CD14-positive monocyte (primary cell): ENCODE measurements at regions not wholly inside any gene's neighbourhood (a gene's known extent, or its start where the extent isn't known, plus 50 kb on each side); places are given as distances from the start of the nearest gene placed in this dataset.

Experiments
- DNase-seq, 3 donors: peaks; one replicate each; pipeline ENCODE4 v3.0.0-alpha.2; 2011 to 2022
- H2AFZ ChIP-seq: 2 replicates; pipeline ENCODE4 v1.6.0; 2012; ENCODE audit warnings: mild to moderate bottlenecking, low read depth, low read length, inconsistent platforms; ENCODE audit not compliant: insufficient read depth, poor library complexity, severe bottlenecking
- H3K27ac ChIP-seq, 2 donors: 1 replicate in 1 of 2; 2 replicates in 1 of 2; pipeline ENCODE4 v1.5.1; 2012 to 2013; ENCODE audit warnings: low read length in 2 of 2, control low read depth in 1 of 2, inconsistent platforms in 1 of 2, low read depth in 1 of 2, mild to moderate bottlenecking in 1 of 2
- H3K27me3 ChIP-seq, 2 donors: one replicate each; pipeline versions ENCODE4 v1.6.0 to v1.6.1; 2011 to 2013; ENCODE audit warnings: low read length in 2 of 2; ENCODE audit not compliant: control insufficient read depth in 2 of 2, insufficient read depth in 2 of 2
- H3K36me3 ChIP-seq, 2 donors: replicated peaks in 1 of 2; 1 replicate in 1 of 2; 2 replicates in 1 of 2; pipeline versions ENCODE4 v1.5.1 to v1.6.1; 2012 to 2013; ENCODE audit warnings: low read length in 2 of 2, control low read depth in 1 of 2, inconsistent platforms in 1 of 2, mild to moderate bottlenecking in 1 of 2; ENCODE audit not compliant: insufficient read depth in 2 of 2, control insufficient read depth in 1 of 2
- H3K4me1 ChIP-seq, 2 donors: 1 replicate in 1 of 2; 2 replicates in 1 of 2; pipeline versions ENCODE4 v1.5.1 to v1.6.1; 2012 to 2013; ENCODE audit warnings: low read length in 2 of 2, control low read depth in 1 of 2, inconsistent platforms in 1 of 2, mild to moderate bottlenecking in 1 of 2, moderate library complexity in 1 of 2; ENCODE audit not compliant: insufficient read depth in 2 of 2, control insufficient read depth in 1 of 2
- H3K4me2 ChIP-seq: replicated peaks from 2 replicates; pipeline ENCODE3; 2012; ENCODE audit warnings: low read length, moderate library complexity, mild to moderate bottlenecking; ENCODE audit not compliant: poor library complexity, severe bottlenecking; ENCODE audit errors: extremely low read depth
- H3K4me3 ChIP-seq, 3 experiments: fragments of 200-600 bp in 1 of 3; sonication (generic) in 1 of 3; replicated peaks in 1 of 3; 1 replicate in 2 of 3; 2 replicates in 1 of 3; pipeline ENCODE4 v1.5.1; 2011 to 2013; ENCODE audit warnings: low read length in 3 of 3, mild to moderate bottlenecking in 3 of 3, control low read depth in 2 of 3, low read depth in 2 of 3, inconsistent platforms in 1 of 3, moderate library complexity in 1 of 3
- H3K79me2 ChIP-seq: 2 replicates; pipeline ENCODE4 v1.6.0; 2012; ENCODE audit warnings: mild to moderate bottlenecking, control low read depth, inconsistent platforms, low read length, moderate library complexity; ENCODE audit not compliant: insufficient read depth
- H3K9ac ChIP-seq: 2 replicates; pipeline ENCODE4 v1.6.0; 2017; ENCODE audit warnings: low read length, mild to moderate bottlenecking; ENCODE audit not compliant: insufficient read depth, poor library complexity, severe bottlenecking
- H3K9me3 ChIP-seq, 2 donors: replicated peaks in 1 of 2; 1 replicate in 1 of 2; 2 replicates in 1 of 2; pipeline versions ENCODE4 v1.5.1 to v1.6.1; 2012 to 2013; ENCODE audit warnings: low read length in 2 of 2, control low read depth in 1 of 2; ENCODE audit not compliant: control insufficient read depth in 1 of 2, insufficient read depth in 1 of 2
- H4K20me1 ChIP-seq: 2 replicates; pipeline ENCODE4 v1.6.0; 2012; ENCODE audit warnings: mild to moderate bottlenecking, low read length, control low read depth, moderate library complexity; ENCODE audit not compliant: insufficient read depth
- H3K27ac Mint-ChIP-seq, 7 donors: one replicate each; pipeline ENCODE4 v1.8.0; 2020; ENCODE audit warnings: mild to moderate bottlenecking in 7 of 7, mixed read lengths in 7 of 7, moderate library complexity in 6 of 7, inconsistent platforms in 2 of 7
- H3K27me3 Mint-ChIP-seq, 3 donors: one replicate each; pipeline ENCODE4 v1.8.0; 2021 to 2022; ENCODE audit warnings: low read depth in 3 of 3, mild to moderate bottlenecking in 3 of 3, mixed read lengths in 3 of 3, moderate library complexity in 3 of 3, inconsistent platforms in 1 of 3
- H3K36me3 Mint-ChIP-seq, 2 donors: one replicate each; pipeline ENCODE4 v1.8.0; 2020; ENCODE audit warnings: mixed read lengths in 2 of 2, inconsistent platforms in 1 of 2, mild to moderate bottlenecking in 1 of 2
- H3K4me1 Mint-ChIP-seq: one replicate; pipeline ENCODE4 v1.8.0; 2020; ENCODE audit warnings: mild to moderate bottlenecking, mixed read lengths
- H3K4me3 Mint-ChIP-seq, 2 donors: one replicate each; pipeline ENCODE4 v1.8.0; 2020; ENCODE audit warnings: mild to moderate bottlenecking in 2 of 2, mixed read lengths in 2 of 2, moderate library complexity in 1 of 2
- H3K9me3 Mint-ChIP-seq, 7 donors: one replicate each; pipeline ENCODE4 v1.8.0; 2020 to 2022; ENCODE audit warnings: mixed read lengths in 7 of 7, mild to moderate bottlenecking in 6 of 7, moderate library complexity in 6 of 7, inconsistent platforms in 2 of 7
- CTCF ChIP-seq: fragments of 200-600 bp; IDR thresholded peaks from one replicate; pipeline ENCODE4 v1.8.0; 2022; ENCODE audit warnings: antibody characterized with exemption, mild to moderate bottlenecking
- WGBS: methylation state at CpG from one replicate; pipeline ENCODE4 v1.1.5; 2013; ENCODE audit warnings: missing lambda C conversion rate; ENCODE audit not compliant: insufficient coverage; 5-methylcytosine and 5-hydroxymethylcytosine counted together
- intact Hi-C, 2 donors: fragments of 100-400 bp; cut with micrococcal nuclease; formaldehyde crosslinking; loops; one replicate each; pipeline versions ENCODE4 v1.15.0 to v1.15.1; 2023

DNA sequence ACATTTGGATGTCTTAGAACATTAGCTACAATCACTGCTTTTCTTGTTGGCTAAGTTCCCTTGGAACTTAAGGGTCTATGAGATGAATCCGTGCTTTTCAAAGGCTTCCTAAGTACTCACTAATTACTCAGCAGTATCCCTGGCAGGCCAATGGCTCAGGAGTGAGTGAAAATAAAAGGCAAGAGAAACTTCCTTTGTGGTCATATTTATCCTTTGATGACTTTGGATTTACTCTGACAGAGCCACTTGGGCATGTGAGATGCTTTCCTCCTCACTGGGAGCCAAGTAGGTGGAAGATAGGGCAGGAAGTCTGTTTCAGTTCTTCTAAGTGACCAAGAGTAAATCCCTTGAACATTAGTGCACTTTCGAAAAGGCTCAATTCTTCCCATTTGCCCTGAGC is 224.3 kb upstream of the FOXA2 start:
- H3K4me3 Mint-ChIP-seq, result no peak overlapping the region
- H2AFZ ChIP-seq, result no peak overlapping the region
- H3K9me3 ChIP-seq, result no peaks in the 10 kb centered on the region
- 100% methylated on average over 1 of the region's 2 CpGs for WGBS
- no peaks in the 10 kb centered on the region for H3K4me1 ChIP-seq
- no peaks in the 10 kb centered on the region for H3K4me1 Mint-ChIP-seq
- H3K79me2 ChIP-seq, result no peaks in the 10 kb centered on the region
- no peaks in the 10 kb centered on the region for H3K36me3 ChIP-seq
- no peak overlapping the region for H3K9ac ChIP-seq
- no peaks in the 10 kb centered on the region for H3K27me3 ChIP-seq
- H3K36me3 Mint-ChIP-seq, result no peaks in the 10 kb centered on the region
- intact Hi-C loops, result no loop called here
- no peaks in the 10 kb centered on the region for H4K20me1 ChIP-seq
- no peak overlapping the region for H3K27ac Mint-ChIP-seq
- TF ChIP-seq CTCF, result no peak
- H3K27ac ChIP-seq, result no peak overlapping the region
- peaks cover 0 to 5% (median 0%) of the 10 kb centered on the region in 7 donors for H3K9me3 Mint-ChIP-seq
- no peak overlapping the region for H3K4me3 ChIP-seq
- H3K27me3 Mint-ChIP-seq, result peaks cover 1 to 5% (median 3%) of the 10 kb centered on the region in 3 donors
- no peak overlapping the region for H3K4me2 ChIP-seq
- DNase-seq, result no peak

DNA sequence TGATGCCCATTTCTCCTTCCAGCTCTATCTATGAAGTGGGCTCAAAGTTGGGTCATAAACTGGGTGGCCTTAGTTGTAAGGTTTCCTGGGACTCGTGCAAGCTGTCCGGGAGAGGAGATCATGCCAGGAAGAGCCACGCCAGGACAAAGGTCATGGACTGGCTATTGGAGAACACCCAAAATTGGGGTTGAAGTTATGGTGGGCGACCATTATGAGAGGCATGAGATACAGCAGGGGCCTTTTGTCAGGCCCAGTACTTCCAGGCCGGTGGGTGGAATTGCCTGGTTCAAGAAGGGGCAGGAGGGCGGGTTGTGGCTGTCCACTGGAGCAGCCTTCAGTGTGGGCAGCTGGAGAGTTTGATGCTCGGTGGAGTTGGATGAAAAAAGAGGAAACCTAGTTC is 225.1 kb upstream of the SSTR4 start:
- Histone ChIP-seq H3K27me3 (no peaks in the 10 kb centered on the region), H3K4me3 (no peak overlapping the region), H3K4me1 (no peaks in the 10 kb centered on the region), H3K4me2 (no peak overlapping the region), H3K27ac (no peak overlapping the region), H4K20me1 (no peaks in the 10 kb centered on the region), H3K9me3 (no peaks in the 10 kb centered on the region), H3K9ac (no peak overlapping the region), H3K79me2 (no peaks in the 10 kb centered on the region), H2AFZ (no peak overlapping the region), H3K36me3 (no peaks in the 10 kb centered on the region)
- Mint-ChIP-seq H3K4me1 (no peaks in the 10 kb centered on the region), H3K4me3 (no peak overlapping the region), H3K36me3 (no peaks in the 10 kb centered on the region), H3K27ac (peak overlapping the region in 1 of 7 donors; percentile 62), H3K27me3 (peaks cover 5 to 12% (median 7%) of the 10 kb centered on the region in 3 donors), H3K9me3 (peaks cover 0 to 5% (median 0%) of the 10 kb centered on the region in 7 donors)
- no peak for DNase-seq
- intact Hi-C loops, result no loop called here
- TF ChIP-seq CTCF, result no peak
- WGBS, result 91% methylated on average over 7 of the region's 7 CpGs
